ENCODE measurements at regions not wholly inside any gene's neighbourhood (a gene's known extent, or its start where the extent isn't known, plus 50 kb on each side); places are given as distances from the start of the nearest gene placed in this dataset.

- WGBS, 2 donors, result 25 to 36% methylated on average over 9 to 11 of the region's 11 CpGs
- no peaks in the 10 kb centered on the region for H3K9me3 ChIP-seq
- H3K27me3 ChIP-seq, result no peaks in the 10 kb centered on the region
- intact Hi-C loops (cut with DNase I), result no loop called here
- H3K4me3 ChIP-seq (replicated peaks in 1 of 3), result no peak overlapping the region
- H3K36me3 ChIP-seq, result no peaks in the 10 kb centered on the region
- peak; percentile 14 to 21 for DNase-seq
- no peaks in the 10 kb centered on the region for H3K4me1 ChIP-seq
- TF ChIP-seq POLR2A (IDR thresholded peaks at IDR 0.05), result no peak
- TF ChIP-seq CTCF (IDR thresholded peaks at IDR 0.05), result peak in 4 of 6 experiments; percentile 23 to 57 (median 36)
- H3K27ac ChIP-seq, result no peak overlapping the region
Measured at GRCh38 chr17:33725675-33726271, 432.7 kb upstream of the ASIC2 start.

- DNase-seq, result no peak
- no peak for TF ChIP-seq CTCF (IDR thresholded peaks at IDR 0.05)
- no peak for TF ChIP-seq POLR2A (IDR thresholded peaks at IDR 0.05)
- intact Hi-C loops (cut with DNase I), result no loop called here
- Histone ChIP-seq H3K36me3 (no peaks in the 10 kb centered on the region), H3K27me3 (no peaks in the 10 kb centered on the region), H3K27ac (no peak overlapping the region), H3K9me3 (no peaks in the 10 kb centered on the region), H3K4me3 (replicated peaks in 1 of 3) (no peak overlapping the region), H3K4me1 (no peaks in the 10 kb centered on the region)
- 26 to 52% methylated on average over 2 of the region's 2 CpGs for WGBS, 2 donors
Measured at GRCh38 chr17:33730131-33730530, 437.0 kb upstream of the ASIC2 start.

GRCh38 chr17:33732116-33732515 is 439.0 kb upstream of the ASIC2 start:
- Histone ChIP-seq H3K27me3 (no peaks in the 10 kb centered on the region), H3K9me3 (no peaks in the 10 kb centered on the region), H3K4me3 (replicated peaks in 1 of 3) (no peak overlapping the region), H3K27ac (no peak overlapping the region), H3K4me1 (no peaks in the 10 kb centered on the region), H3K36me3 (no peaks in the 10 kb centered on the region)
- 30 to 31% methylated on average over 3 of the region's 3 CpGs for WGBS, 2 donors
- TF ChIP-seq POLR2A (IDR thresholded peaks at IDR 0.05) (no peak), CTCF (IDR thresholded peaks at IDR 0.05) (no peak)
- DNase-seq, result no peak
- intact Hi-C loops (cut with DNase I), result no loop called here

- Histone ChIP-seq H3K27ac (no peak overlapping the region), H3K4me3 (replicated peaks in 1 of 3) (no peak overlapping the region), H3K9me3 (no peaks in the 10 kb centered on the region), H3K27me3 (no peaks in the 10 kb centered on the region), H3K36me3 (no peaks in the 10 kb centered on the region), H3K4me1 (no peaks in the 10 kb centered on the region)
- TF ChIP-seq POLR2A (IDR thresholded peaks at IDR 0.05) (no peak), CTCF (IDR thresholded peaks at IDR 0.05) (no peak)
- intact Hi-C loops (cut with DNase I), result no loop called here
- no peak for DNase-seq
Measured at GRCh38 chr17:33739714-33740113, 446.6 kb upstream of the ASIC2 start.

- no peaks in the 10 kb centered on the region for H3K4me1 ChIP-seq
- intact Hi-C loops (cut with DNase I), result no loop called here
- WGBS, 2 donors, result 58% methylated on average over 3 of the region's 3 CpGs
- H3K27me3 ChIP-seq, result no peaks in the 10 kb centered on the region
- H3K4me3 ChIP-seq (replicated peaks in 1 of 3), result no peak overlapping the region
- H3K9me3 ChIP-seq, result no peaks in the 10 kb centered on the region
- H3K36me3 ChIP-seq, result no peaks in the 10 kb centered on the region
- H3K27ac ChIP-seq, result no peak overlapping the region
- no peak for DNase-seq
- TF ChIP-seq POLR2A (IDR thresholded peaks at IDR 0.05) (no peak), CTCF (IDR thresholded peaks at IDR 0.05) (no peak)
Measured at GRCh38 chr17:33745047-33745760, 452.1 kb upstream of the ASIC2 start.
